ENCODE measurements at regions not wholly inside any gene's neighbourhood (a gene's known extent, or its start where the extent isn't known, plus 50 kb on each side); places are given as distances from the start of the nearest gene placed in this dataset.

- no peak for TF ChIP-seq TAF1 (IDR thresholded peaks at IDR 0.05; ENCODE audit: borderline replicate concordance, low read depth, low read length)
- TF ChIP-seq POLR2A (IDR thresholded peaks at IDR 0.05; ENCODE audit: low read depth, low read length), result no peak
These were observed 140.4 kb upstream of the PRSS1 start for GRCh38 chr7:142608630-142609428.

Data from GM12892 (cell line).